ENCODE measurements at regions not wholly inside any gene's neighbourhood (a gene's known extent, or its start where the extent isn't known, plus 50 kb on each side); places are given as distances from the start of the nearest gene placed in this dataset.

- Histone ChIP-seq H3K27me3 (ENCODE audit: control insufficient read depth, insufficient read depth, low read length) (no peaks in the 10 kb centered on the region), H3K36me3 (ENCODE audit: control insufficient read depth, insufficient read depth, low read length) (no peaks in the 10 kb centered on the region), H3K4me3 (ENCODE audit: low read depth, low read length) (no peak overlapping the region)
- TF ChIP-seq CTCF (IDR thresholded peaks at IDR 0.05; ENCODE audit: insufficient read depth, low read length, severe bottlenecking) = no peak
- DNase-seq (ENCODE audit: low read depth) (no peak), FAIRE-seq (no peak)
Observed at GRCh38 chr16:17930280-17930679, 406.3 kb downstream of the NPIPA8 start.

- FAIRE-seq (no peak), DNase-seq (ENCODE audit: low read depth) (no peak)
- no peak for TF ChIP-seq CTCF (IDR thresholded peaks at IDR 0.05; ENCODE audit: insufficient read depth, low read length, severe bottlenecking)
- Histone ChIP-seq H3K27me3 (ENCODE audit: control insufficient read depth, insufficient read depth, low read length) (no peaks in the 10 kb centered on the region), H3K36me3 (ENCODE audit: control insufficient read depth, insufficient read depth, low read length) (no peaks in the 10 kb centered on the region), H3K4me3 (ENCODE audit: low read depth, low read length) (no peak overlapping the region)
Observed at GRCh38 chr16:17926866-17927399, 409.6 kb downstream of the NPIPA8 start.

DNA sequence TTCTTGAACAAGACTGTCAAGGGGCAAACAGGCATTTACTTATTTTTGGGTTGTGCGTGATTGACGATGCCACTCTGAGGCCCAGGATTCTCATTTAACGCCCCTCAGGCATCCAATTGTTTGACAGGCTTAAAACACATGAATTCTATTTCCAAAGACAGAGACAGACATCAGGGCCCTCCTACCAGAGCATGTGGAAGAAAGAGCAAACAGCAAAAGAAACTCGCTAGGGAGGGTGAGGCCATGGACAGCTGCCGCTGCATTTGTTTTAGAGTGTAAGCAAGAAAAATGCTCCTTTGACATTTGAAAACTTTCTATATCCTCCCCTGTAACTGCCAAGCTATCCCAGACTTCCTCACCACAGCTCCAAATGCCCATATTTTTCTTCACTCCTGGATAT is 410.1 kb downstream of the NPIPA8 start:
- FAIRE-seq = no peak
- Histone ChIP-seq H3K36me3 (ENCODE audit: control insufficient read depth, insufficient read depth, low read length) (no peaks in the 10 kb centered on the region), H3K4me3 (ENCODE audit: low read depth, low read length) (no peak overlapping the region), H3K27me3 (ENCODE audit: control insufficient read depth, insufficient read depth, low read length) (no peaks in the 10 kb centered on the region)
- DNase-seq (ENCODE audit: low read depth) = no peak
- no peak for TF ChIP-seq CTCF (IDR thresholded peaks at IDR 0.05; ENCODE audit: insufficient read depth, low read length, severe bottlenecking)

DNA sequence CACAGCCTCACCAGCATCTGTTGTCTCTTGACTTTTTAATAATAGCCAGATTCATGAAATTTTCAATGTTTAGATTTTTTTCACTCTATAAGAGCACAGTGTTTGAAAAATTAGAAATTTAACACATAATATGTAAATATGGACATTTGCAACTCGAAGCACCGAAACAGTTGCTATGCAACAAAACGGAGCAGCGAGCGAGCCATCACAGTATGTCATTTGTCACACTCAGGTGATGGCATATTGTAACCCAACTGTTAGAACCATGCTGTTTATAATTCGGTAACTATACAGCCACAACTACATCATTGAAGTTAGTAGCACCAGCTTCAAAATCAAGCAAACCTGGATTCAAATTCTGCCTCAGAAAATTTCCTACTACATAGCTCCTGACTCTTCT is 410.8 kb downstream of the NPIPA8 start:
- H3K36me3 ChIP-seq (ENCODE audit: control insufficient read depth, insufficient read depth, low read length) = no peaks in the 10 kb centered on the region
- no peak for TF ChIP-seq CTCF (IDR thresholded peaks at IDR 0.05; ENCODE audit: insufficient read depth, low read length, severe bottlenecking)
- no peaks in the 10 kb centered on the region for H3K27me3 ChIP-seq (ENCODE audit: control insufficient read depth, insufficient read depth, low read length)
- no peak overlapping the region for H3K4me3 ChIP-seq (ENCODE audit: low read depth, low read length)
- no peak for FAIRE-seq
- no peak for DNase-seq (ENCODE audit: low read depth)

- peak; percentile 10 for DNase-seq (ENCODE audit: low read depth)
- TF ChIP-seq CTCF (IDR thresholded peaks at IDR 0.05; ENCODE audit: insufficient read depth, low read length, severe bottlenecking) = peak; percentile 41
- H3K4me3 ChIP-seq (ENCODE audit: low read depth, low read length) = no peak overlapping the region
- no peak for FAIRE-seq
- H3K36me3 ChIP-seq (ENCODE audit: control insufficient read depth, insufficient read depth, low read length) = no peaks in the 10 kb centered on the region
- H3K27me3 ChIP-seq (ENCODE audit: control insufficient read depth, insufficient read depth, low read length) = no peaks in the 10 kb centered on the region
Observed at GRCh38 chr16:17921357-17921978, 415.1 kb downstream of the NPIPA8 start.
